IPS-18a (cell line): ENCODE measurements at regions not wholly inside any gene's neighbourhood (a gene's known extent, or its start where the extent isn't known, plus 50 kb on each side); places are given as distances from the start of the nearest gene placed in this dataset.

Experiments
- H3K27ac ChIP-seq: one replicate; pipeline ENCODE4 v1.5.1; 2013; ENCODE audit warnings: low read length
- H3K27me3 ChIP-seq: one replicate; pipeline ENCODE4 v1.6.1; 2013; ENCODE audit warnings: mild to moderate bottlenecking, low read length; ENCODE audit not compliant: control insufficient read depth, insufficient read depth
- H3K36me3 ChIP-seq: one replicate; pipeline ENCODE4 v1.6.1; 2013; ENCODE audit warnings: low read depth, low read length; ENCODE audit not compliant: control insufficient read depth
- H3K4me1 ChIP-seq: one replicate; pipeline ENCODE4 v1.6.1; 2013; ENCODE audit warnings: low read depth, low read length; ENCODE audit not compliant: control insufficient read depth
- H3K4me3 ChIP-seq: one replicate; pipeline ENCODE4 v1.5.1; 2013; ENCODE audit warnings: low read length
- H3K9ac ChIP-seq: one replicate; pipeline ENCODE4 v1.6.1; 2013; ENCODE audit warnings: mild to moderate bottlenecking, low read length, moderate library complexity
- H3K9me3 ChIP-seq: one replicate; pipeline ENCODE4 v1.6.1; 2013; ENCODE audit warnings: low read depth, low read length; ENCODE audit not compliant: control insufficient read depth

GRCh38 chr5:51846015-51846414 lies 462.8 kb downstream of the ISL1 start:
- Histone ChIP-seq H3K36me3 (no peaks in the 10 kb centered on the region), H3K9ac (no peak overlapping the region), H3K27ac (no peak overlapping the region), H3K4me1 (no peaks in the 10 kb centered on the region), H3K4me3 (no peak overlapping the region), H3K27me3 (no peaks in the 10 kb centered on the region), H3K9me3 (no peaks in the 10 kb centered on the region)

- Histone ChIP-seq H3K9ac (no peak overlapping the region), H3K27me3 (no peaks in the 10 kb centered on the region), H3K36me3 (no peaks in the 10 kb centered on the region), H3K4me3 (no peak overlapping the region), H3K27ac (no peak overlapping the region), H3K4me1 (peaks cover 8% of the 10 kb centered on the region), H3K9me3 (no peaks in the 10 kb centered on the region)
Measured at GRCh38 chr5:51859624-51860023, 476.4 kb downstream of the ISL1 start.

DNA sequence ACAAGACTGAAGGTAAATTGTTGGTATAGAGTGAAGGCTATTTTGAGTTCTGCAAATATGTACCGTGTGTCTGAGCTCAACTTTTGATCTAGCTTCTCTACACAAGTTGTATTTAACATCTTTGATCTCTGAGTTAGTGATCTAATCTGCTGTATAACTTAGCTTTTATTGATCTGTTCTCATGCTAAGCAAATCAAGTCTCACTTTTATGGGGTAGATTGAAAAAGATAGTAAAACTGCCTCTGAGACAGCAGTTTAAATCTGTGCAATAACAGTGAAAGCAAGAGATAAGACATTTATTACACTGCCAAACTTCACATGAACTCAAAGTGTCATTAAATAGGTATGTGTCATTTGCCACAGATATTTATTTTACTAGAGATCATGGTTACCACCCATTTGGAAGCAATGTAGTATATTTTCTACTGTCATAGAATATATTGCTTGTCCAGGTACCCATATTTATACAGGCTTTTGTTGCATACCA lies 477.3 kb downstream of the ISL1 start:
- peaks cover 8% of the 10 kb centered on the region for H3K4me1 ChIP-seq
- H3K27me3 ChIP-seq, result no peaks in the 10 kb centered on the region
- no peaks in the 10 kb centered on the region for H3K36me3 ChIP-seq
- no peak overlapping the region for H3K4me3 ChIP-seq
- no peaks in the 10 kb centered on the region for H3K9me3 ChIP-seq
- H3K27ac ChIP-seq, result no peak overlapping the region
- no peak overlapping the region for H3K9ac ChIP-seq

DNA sequence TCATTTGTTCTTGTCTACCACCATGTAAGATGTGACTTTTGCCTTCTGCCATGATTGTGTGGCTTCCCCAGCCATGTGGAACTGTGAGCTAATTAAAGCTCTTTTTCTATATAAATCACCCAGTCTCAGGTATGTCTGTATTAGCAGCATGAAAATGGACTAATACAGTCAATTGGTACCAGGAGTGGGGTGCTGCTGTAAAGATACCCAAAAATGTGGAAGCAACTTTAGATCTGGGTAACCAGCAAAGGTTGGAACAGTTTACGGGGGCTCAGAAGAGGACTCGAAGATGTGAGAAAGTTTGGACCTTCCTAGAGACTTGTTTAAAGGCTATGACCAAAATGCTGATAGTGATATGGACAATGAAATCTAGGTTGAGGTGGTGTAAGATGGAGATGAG lies 488.9 kb downstream of the ISL1 start:
- Histone ChIP-seq H3K9ac (no peak overlapping the region), H3K4me3 (no peak overlapping the region), H3K36me3 (no peaks in the 10 kb centered on the region)

GRCh38 chr5:51881901-51882300 lies 498.7 kb downstream of the ISL1 start:
- Histone ChIP-seq H3K4me3 (peak overlapping the region; percentile 39), H3K4me1 (peaks cover 36% of the 10 kb centered on the region)

More for the DNA sequence above, 488.9 kb downstream of the ISL1 start:
- Histone ChIP-seq H3K4me1 (no peaks in the 10 kb centered on the region), H3K27ac (no peak overlapping the region), H3K27me3 (no peaks in the 10 kb centered on the region), H3K9me3 (peaks cover 17% of the 10 kb centered on the region)

GRCh38 chr5:51882647-51883046 lies 499.4 kb downstream of the ISL1 start:
- H3K4me3 ChIP-seq, result peak overlapping the region; percentile 31
- no peaks in the 10 kb centered on the region for H3K9me3 ChIP-seq
- H3K4me1 ChIP-seq, result peaks cover 36% of the 10 kb centered on the region
- no peaks in the 10 kb centered on the region for H3K27me3 ChIP-seq
- no peak overlapping the region for H3K9ac ChIP-seq
- no peaks in the 10 kb centered on the region for H3K36me3 ChIP-seq
- H3K27ac ChIP-seq, result peak overlapping the region; percentile 44

More at GRCh38 chr5:51881901-51882300, 498.7 kb downstream of the ISL1 start:
- Histone ChIP-seq H3K27ac (peak overlapping the region; percentile 38), H3K27me3 (no peaks in the 10 kb centered on the region), H3K36me3 (no peaks in the 10 kb centered on the region), H3K9me3 (no peaks in the 10 kb centered on the region), H3K9ac (no peak overlapping the region)

GRCh38 chr5:51889703-51890102 lies 506.5 kb downstream of the ISL1 start:
- Histone ChIP-seq H3K4me1 (no peaks in the 10 kb centered on the region), H3K9me3 (no peaks in the 10 kb centered on the region), H3K27ac (no peak overlapping the region), H3K27me3 (no peaks in the 10 kb centered on the region), H3K4me3 (no peak overlapping the region), H3K36me3 (no peaks in the 10 kb centered on the region), H3K9ac (no peak overlapping the region)

- Histone ChIP-seq H3K4me1 (no peaks in the 10 kb centered on the region), H3K9me3 (no peaks in the 10 kb centered on the region), H3K36me3 (no peaks in the 10 kb centered on the region)
Measured at GRCh38 chr5:51890435-51891116, 507.3 kb downstream of the ISL1 start.

GRCh38 chr5:51892680-51893079 lies 509.4 kb downstream of the ISL1 start:
- Histone ChIP-seq H3K9me3 (no peaks in the 10 kb centered on the region), H3K27ac (no peak overlapping the region), H3K9ac (no peak overlapping the region), H3K36me3 (no peaks in the 10 kb centered on the region), H3K27me3 (no peaks in the 10 kb centered on the region), H3K4me1 (no peaks in the 10 kb centered on the region), H3K4me3 (no peak overlapping the region)

More at GRCh38 chr5:51890435-51891116, 507.3 kb downstream of the ISL1 start:
- H3K27me3 ChIP-seq, result no peaks in the 10 kb centered on the region
- no peak overlapping the region for H3K27ac ChIP-seq
- H3K9ac ChIP-seq, result no peak overlapping the region
- no peak overlapping the region for H3K4me3 ChIP-seq

DNA sequence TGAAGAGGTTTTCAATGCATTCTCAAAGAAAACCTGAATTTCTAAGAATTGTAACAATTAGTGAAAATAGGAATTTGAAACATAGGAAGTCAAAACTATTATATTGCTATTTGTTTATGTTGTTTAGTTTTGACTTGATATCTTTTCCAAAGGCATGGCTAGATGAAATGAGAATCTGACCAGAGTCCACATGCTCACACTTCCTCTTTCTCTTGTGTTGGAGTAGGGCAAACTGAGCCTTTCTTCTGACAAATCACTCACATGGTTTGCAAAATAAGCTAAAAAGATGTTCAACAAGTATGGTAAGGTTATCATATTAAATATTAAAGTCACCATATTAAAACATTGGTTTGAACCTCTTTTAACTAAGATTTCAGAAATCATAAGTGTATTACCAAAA lies 512.6 kb downstream of the ISL1 start:
- no peaks in the 10 kb centered on the region for H3K27me3 ChIP-seq
- no peak overlapping the region for H3K27ac ChIP-seq
- no peaks in the 10 kb centered on the region for H3K4me1 ChIP-seq
- no peak overlapping the region for H3K9ac ChIP-seq
- no peaks in the 10 kb centered on the region for H3K9me3 ChIP-seq
- H3K36me3 ChIP-seq, result no peaks in the 10 kb centered on the region
- no peak overlapping the region for H3K4me3 ChIP-seq

DNA sequence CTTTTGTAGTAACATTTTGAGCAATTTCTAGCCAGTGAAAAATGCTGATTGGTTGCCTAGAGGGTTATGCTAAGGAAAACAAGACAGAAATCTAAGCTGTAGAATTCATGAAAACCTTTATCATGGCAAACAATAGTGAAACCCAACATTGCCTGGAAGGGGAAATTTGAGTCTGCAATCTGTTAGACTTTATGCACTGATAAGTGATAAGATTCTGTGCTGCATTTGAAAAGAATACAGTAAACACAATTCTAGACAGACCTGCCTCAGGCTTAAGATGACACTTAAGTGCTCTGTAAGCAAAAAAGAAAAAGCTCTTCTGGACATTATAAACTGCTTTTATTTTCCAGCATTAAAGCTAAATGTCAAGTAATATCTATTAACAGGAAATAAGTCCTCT lies 519.3 kb downstream of the ISL1 start:
- Histone ChIP-seq H3K36me3 (no peaks in the 10 kb centered on the region), H3K4me1 (no peaks in the 10 kb centered on the region), H3K4me3 (no peak overlapping the region), H3K9me3 (no peaks in the 10 kb centered on the region), H3K27ac (no peak overlapping the region), H3K27me3 (no peaks in the 10 kb centered on the region), H3K9ac (no peak overlapping the region)

- Histone ChIP-seq H3K27ac (no peak overlapping the region), H3K36me3 (no peaks in the 10 kb centered on the region), H3K27me3 (no peaks in the 10 kb centered on the region), H3K9me3 (no peaks in the 10 kb centered on the region), H3K4me1 (no peaks in the 10 kb centered on the region), H3K9ac (no peak overlapping the region), H3K4me3 (no peak overlapping the region)
Measured at GRCh38 chr5:51908215-51908614, 525.0 kb downstream of the ISL1 start.
